ENCODE measurements at regions not wholly inside any gene's neighbourhood (a gene's known extent, or its start where the extent isn't known, plus 50 kb on each side); places are given as distances from the start of the nearest gene placed in this dataset.

DNA sequence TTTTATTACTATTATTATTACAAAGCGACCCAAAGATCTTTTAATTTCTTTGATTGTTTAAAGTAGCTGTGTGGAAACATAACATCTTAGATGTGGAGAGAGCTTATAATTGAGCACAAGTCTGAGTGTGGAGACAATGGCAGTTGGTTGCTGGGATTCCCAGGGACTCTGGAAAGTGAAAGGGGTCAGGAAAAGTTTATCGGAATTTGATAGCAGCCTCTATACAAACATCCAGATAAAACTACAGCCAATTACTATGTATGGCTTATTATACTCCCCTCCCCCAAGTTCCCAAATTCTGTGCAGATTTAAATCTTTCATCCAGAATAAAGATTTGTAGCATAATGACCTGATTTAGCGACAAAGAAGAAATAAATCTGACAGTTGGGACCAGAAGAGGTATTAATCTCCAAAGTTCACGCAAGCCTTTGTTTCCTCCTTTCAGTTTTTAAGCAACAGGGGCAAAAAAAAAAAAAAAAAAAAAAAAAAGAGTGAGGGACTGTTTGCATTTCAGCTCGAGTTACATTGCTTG is 121.4 kb upstream of the MAP3K7 start:
- TF ChIP-seq, protein P1, sequence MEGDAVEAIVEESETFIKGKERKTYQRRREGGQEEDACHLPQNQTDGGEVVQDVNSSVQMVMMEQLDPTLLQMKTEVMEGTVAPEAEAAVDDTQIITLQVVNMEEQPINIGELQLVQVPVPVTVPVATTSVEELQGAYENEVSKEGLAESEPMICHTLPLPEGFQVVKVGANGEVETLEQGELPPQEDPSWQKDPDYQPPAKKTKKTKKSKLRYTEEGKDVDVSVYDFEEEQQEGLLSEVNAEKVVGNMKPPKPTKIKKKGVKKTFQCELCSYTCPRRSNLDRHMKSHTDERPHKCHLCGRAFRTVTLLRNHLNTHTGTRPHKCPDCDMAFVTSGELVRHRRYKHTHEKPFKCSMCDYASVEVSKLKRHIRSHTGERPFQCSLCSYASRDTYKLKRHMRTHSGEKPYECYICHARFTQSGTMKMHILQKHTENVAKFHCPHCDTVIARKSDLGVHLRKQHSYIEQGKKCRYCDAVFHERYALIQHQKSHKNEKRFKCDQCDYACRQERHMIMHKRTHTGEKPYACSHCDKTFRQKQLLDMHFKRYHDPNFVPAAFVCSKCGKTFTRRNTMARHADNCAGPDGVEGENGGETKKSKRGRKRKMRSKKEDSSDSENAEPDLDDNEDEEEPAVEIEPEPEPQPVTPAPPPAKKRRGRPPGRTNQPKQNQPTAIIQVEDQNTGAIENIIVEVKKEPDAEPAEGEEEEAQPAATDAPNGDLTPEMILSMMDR (IDR thresholded peaks at IDR 0.05; ENCODE audit: low read depth, low read length, missing control alignments): no peak
- no peak for DNase-seq

DNA sequence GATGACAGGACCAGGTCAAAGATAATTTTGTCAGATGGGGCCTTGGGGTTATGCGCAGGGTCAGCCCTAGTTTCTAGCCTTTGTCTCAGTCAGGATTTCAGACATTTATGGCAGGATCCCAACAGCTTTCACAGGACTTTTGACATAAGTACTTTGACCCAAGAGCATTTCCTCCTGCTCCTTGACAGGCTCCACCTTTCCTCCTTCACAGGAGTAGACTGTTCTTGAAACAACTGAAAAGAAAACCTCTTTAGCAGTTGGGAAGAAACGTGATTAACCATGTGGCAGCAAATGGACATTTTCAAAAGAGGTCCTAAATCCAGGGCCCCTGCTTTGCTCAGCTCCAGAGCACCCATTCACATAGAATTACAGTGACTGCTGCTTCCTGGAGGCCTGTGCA is 120.4 kb upstream of the MAP3K7 start:
- H3K27me3 ChIP-seq (replicated peaks): no peaks in the 10 kb centered on the region
- DNase-seq: no peak
- in situ Hi-C loops (cut with HindIII; ENCODE audit: low pct_ligation_motif_present, low sequenced_read_pairs): no loop called here
- no peak overlapping the region for H3K4me3 ChIP-seq (ENCODE audit: low read depth, low read length)
- TF ChIP-seq, protein P1 (IDR thresholded peaks at IDR 0.05; ENCODE audit: low read depth, low read length, missing control alignments): no peak
- H3K36me3 ChIP-seq (replicated peaks): no peaks in the 10 kb centered on the region
- no peak overlapping the region for H3K27ac ChIP-seq

More for the DNA sequence above, 121.4 kb upstream of the MAP3K7 start:
- no peak overlapping the region for H3K4me3 ChIP-seq (ENCODE audit: low read depth, low read length)
- no peaks in the 10 kb centered on the region for H3K36me3 ChIP-seq (replicated peaks)
- no peak overlapping the region for H3K27ac ChIP-seq
- in situ Hi-C loops (cut with HindIII; ENCODE audit: low pct_ligation_motif_present, low sequenced_read_pairs): no loop called here
- H3K27me3 ChIP-seq (replicated peaks): no peaks in the 10 kb centered on the region

DNA sequence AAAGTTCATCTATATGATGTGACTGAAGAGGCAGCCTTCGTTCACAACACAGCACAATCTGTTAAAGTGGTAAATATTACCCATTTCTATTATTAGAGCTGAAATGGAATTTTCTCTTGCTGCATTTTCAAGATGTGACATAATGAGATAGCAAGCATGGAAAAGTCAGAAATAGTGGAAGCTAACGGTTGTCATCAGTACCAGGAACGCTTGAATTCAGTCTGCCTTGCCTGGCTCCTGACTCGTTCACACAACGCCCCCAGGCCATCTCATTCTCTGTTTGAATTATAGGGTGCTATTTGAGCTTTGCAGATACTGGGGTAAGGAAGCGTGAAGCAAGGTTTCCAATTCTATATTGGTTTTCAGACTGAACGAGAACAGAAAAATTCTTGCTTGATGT is 116.5 kb upstream of the MAP3K7 start:
- TF ChIP-seq, protein P1 (IDR thresholded peaks at IDR 0.05; ENCODE audit: low read depth, low read length, missing control alignments): no peak
- no peak for DNase-seq
- Histone ChIP-seq H3K36me3 (replicated peaks) (no peaks in the 10 kb centered on the region), H3K27me3 (replicated peaks) (no peaks in the 10 kb centered on the region), H3K4me3 (ENCODE audit: low read depth, low read length) (no peak overlapping the region), H3K27ac (no peak overlapping the region)
- in situ Hi-C loops (cut with HindIII; ENCODE audit: low pct_ligation_motif_present, low sequenced_read_pairs): no loop called here

DNA sequence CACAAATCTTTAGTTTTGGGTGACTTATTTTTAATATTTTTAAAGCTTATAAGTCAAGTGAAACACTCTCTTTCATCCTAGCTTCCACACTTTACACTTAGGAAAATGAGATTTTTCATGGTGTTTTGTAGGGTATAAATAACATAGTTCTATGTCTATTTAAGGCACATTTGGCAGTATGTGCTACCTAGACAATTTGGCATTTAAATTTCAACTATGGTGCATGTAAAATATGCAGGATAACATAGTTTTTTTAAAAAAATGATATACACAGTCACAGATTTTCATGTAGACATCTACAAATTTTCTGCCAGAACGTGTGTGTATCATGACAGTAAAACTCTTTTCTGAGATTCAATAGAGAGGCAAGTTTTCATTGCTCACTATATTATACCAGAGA is 115.1 kb upstream of the MAP3K7 start:
- in situ Hi-C loops (cut with HindIII; ENCODE audit: low pct_ligation_motif_present, low sequenced_read_pairs): no loop called here
- Histone ChIP-seq H3K36me3 (replicated peaks) (no peaks in the 10 kb centered on the region), H3K27me3 (replicated peaks) (no peaks in the 10 kb centered on the region), H3K4me3 (ENCODE audit: low read depth, low read length) (no peak overlapping the region), H3K27ac (no peak overlapping the region)
- TF ChIP-seq, protein P1 (IDR thresholded peaks at IDR 0.05; ENCODE audit: low read depth, low read length, missing control alignments): no peak
- no peak for DNase-seq

DNA sequence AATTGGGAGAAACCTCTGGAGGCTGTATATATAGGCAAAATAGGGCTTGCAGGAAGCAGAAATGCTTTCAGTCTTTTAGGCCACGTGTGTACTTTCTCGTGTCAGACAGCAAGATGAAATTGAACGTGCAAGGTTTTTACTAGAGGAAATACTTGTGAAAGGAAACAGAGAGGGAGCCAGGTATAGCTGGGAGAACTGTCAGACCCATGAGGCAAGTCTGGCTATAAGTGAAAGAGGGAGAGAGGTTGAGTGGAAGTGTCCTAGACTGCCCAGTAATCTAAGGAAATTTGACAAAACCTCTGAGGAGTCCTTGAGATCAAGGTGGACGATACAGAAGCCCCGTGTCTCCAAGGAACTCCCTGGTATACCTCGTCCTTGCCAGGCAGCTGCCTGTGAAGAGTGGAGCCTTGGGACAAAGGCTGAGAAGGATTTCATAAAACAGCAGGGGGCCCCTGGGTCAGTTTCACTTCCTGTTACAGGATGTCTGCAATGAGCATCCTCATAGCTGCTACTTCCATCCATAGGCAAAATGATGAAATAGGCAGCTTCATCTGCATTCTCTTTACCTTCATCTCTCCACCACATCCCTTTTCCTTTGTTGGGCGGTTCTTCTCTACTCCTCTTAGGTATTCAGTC is 114.4 kb upstream of the MAP3K7 start:
- H3K27ac ChIP-seq: no peak overlapping the region
- in situ Hi-C loops (cut with HindIII; ENCODE audit: low pct_ligation_motif_present, low sequenced_read_pairs): no loop called here
- no peak overlapping the region for H3K4me3 ChIP-seq (ENCODE audit: low read depth, low read length)
- DNase-seq: no peak
- no peaks in the 10 kb centered on the region for H3K27me3 ChIP-seq (replicated peaks)
- TF ChIP-seq, protein P1 (IDR thresholded peaks at IDR 0.05; ENCODE audit: low read depth, low read length, missing control alignments): no peak
- no peaks in the 10 kb centered on the region for H3K36me3 ChIP-seq (replicated peaks)

DNA sequence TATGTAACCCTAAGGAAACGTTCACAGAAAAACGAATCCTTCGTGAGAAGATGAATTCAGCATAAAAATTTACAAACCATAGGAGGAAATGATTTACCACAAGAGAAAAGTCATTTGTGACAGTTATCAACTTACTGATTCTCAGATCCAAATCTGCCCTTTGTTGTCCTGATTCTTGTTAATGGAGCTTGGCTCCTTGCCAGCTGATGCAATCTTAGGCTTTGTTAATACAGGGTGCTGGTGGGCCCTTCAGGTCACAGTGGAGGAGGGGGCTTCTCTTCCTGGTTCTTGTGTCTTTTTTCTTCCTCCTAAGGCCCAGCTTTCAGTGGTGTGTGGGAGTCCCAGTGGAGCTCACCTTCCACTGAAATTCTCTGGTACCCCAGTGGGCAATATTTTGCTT is 108.4 kb upstream of the MAP3K7 start:
- H3K4me3 ChIP-seq (ENCODE audit: low read depth, low read length): no peak overlapping the region
- no peak overlapping the region for H3K27ac ChIP-seq
- in situ Hi-C loops (cut with HindIII; ENCODE audit: low pct_ligation_motif_present, low sequenced_read_pairs): no loop called here
- no peak for DNase-seq
- H3K27me3 ChIP-seq (replicated peaks): no peaks in the 10 kb centered on the region
- no peaks in the 10 kb centered on the region for H3K36me3 ChIP-seq (replicated peaks)
- TF ChIP-seq, protein P1 (IDR thresholded peaks at IDR 0.05; ENCODE audit: low read depth, low read length, missing control alignments): no peak

Measured in brain microvascular endothelial cell (primary cell).